H9 (cell line): ENCODE measurements at regions not wholly inside any gene's neighbourhood (a gene's known extent, or its start where the extent isn't known, plus 50 kb on each side); places are given as distances from the start of the nearest gene placed in this dataset.
"Not testable (repeated sequence)": the region's sequence is repeated elsewhere in the genome, so short reads cannot be mapped to it uniquely, and the experiment has no call there.

Experiments used
- DNase-seq: peaks from one replicate; pipeline ENCODE4 v3.0.0-alpha.2; 2017
- H2AFZ ChIP-seq: one replicate; pipeline ENCODE4 v1.6.1; 2013; ENCODE audit warnings: mild to moderate bottlenecking, low read length, control low read depth, moderate library complexity
- H2AK5ac ChIP-seq: 2 replicates; pipeline ENCODE4 v1.6.1; 2013; ENCODE audit warnings: low read length, control low read depth, mixed read lengths; ENCODE audit not compliant: insufficient read length
- H2BK120ac ChIP-seq: one replicate; pipeline ENCODE4 v1.6.1; 2013; ENCODE audit warnings: low read depth, mild to moderate bottlenecking, low read length, control low read depth, inconsistent platforms; ENCODE audit not compliant: poor library complexity, severe bottlenecking
- H2BK12ac ChIP-seq: 2 replicates; pipeline ENCODE4 v1.6.1; 2013; ENCODE audit warnings: low read length, control low read depth, mixed read lengths, low read depth; ENCODE audit not compliant: insufficient read length
- H2BK15ac ChIP-seq: 2 replicates; pipeline ENCODE4 v1.6.1; 2013; ENCODE audit warnings: low read depth, low read length, control low read depth
- H2BK20ac ChIP-seq: one replicate; pipeline ENCODE4 v1.6.1; 2013; ENCODE audit warnings: low read depth, mild to moderate bottlenecking, low read length, control low read depth, inconsistent platforms; ENCODE audit not compliant: poor library complexity, severe bottlenecking
- H2BK5ac ChIP-seq: 2 replicates; pipeline ENCODE4 v1.6.1; 2013; ENCODE audit warnings: low read length, control low read depth, mixed read lengths; ENCODE audit not compliant: insufficient read length
- H3K14ac ChIP-seq: 2 replicates; pipeline ENCODE4 v1.6.1; 2013; ENCODE audit warnings: low read length, control low read depth; ENCODE audit not compliant: insufficient read depth
- H3K18ac ChIP-seq: 2 replicates; pipeline ENCODE4 v1.6.1; 2013; ENCODE audit warnings: low read depth, mild to moderate bottlenecking, mixed read lengths, low read length, control low read depth; ENCODE audit not compliant: insufficient read length
- H3K23ac ChIP-seq: 2 replicates; pipeline ENCODE4 v1.6.1; 2013; ENCODE audit warnings: low read length, control low read depth, mixed read lengths, low read depth; ENCODE audit not compliant: insufficient read length
- H3K23me2 ChIP-seq: 2 replicates; pipeline ENCODE4 v1.6.1; 2013; ENCODE audit warnings: low read depth, mild to moderate bottlenecking, mixed read lengths, low read length, control low read depth; ENCODE audit not compliant: insufficient read length, poor library complexity, severe bottlenecking
- H3K27ac ChIP-seq: 2 replicates; pipeline ENCODE4 v1.5.1; 2013; ENCODE audit warnings: low read length, control low read depth, mixed read lengths, low read depth; ENCODE audit not compliant: insufficient read length
- H3K27me3 ChIP-seq: 2 replicates; pipeline ENCODE4 v1.6.1; 2013; ENCODE audit warnings: low read length, control low read depth, inconsistent platforms; ENCODE audit not compliant: insufficient read depth
- H3K4ac ChIP-seq: 2 replicates; pipeline ENCODE4 v1.6.1; 2013; ENCODE audit warnings: low read depth, mild to moderate bottlenecking, control low read depth, inconsistent platforms, low read length, moderate library complexity
- H3K4me1 ChIP-seq: 2 replicates; pipeline ENCODE4 v1.6.1; 2013; ENCODE audit warnings: low read length, control low read depth, inconsistent platforms; ENCODE audit not compliant: insufficient read depth
- H3K4me2 ChIP-seq: 2 replicates; pipeline ENCODE4 v1.6.1; 2013; ENCODE audit warnings: low read length, control low read depth, mixed read lengths; ENCODE audit not compliant: insufficient read length, insufficient read depth
- H3K56ac ChIP-seq: 2 replicates; pipeline ENCODE4 v1.6.1; 2013; ENCODE audit warnings: low read depth, mild to moderate bottlenecking, mixed read lengths, low read length, control low read depth; ENCODE audit not compliant: insufficient read length
- H3K79me1 ChIP-seq: 2 replicates; pipeline ENCODE4 v1.6.1; 2013; ENCODE audit warnings: low read depth, mild to moderate bottlenecking, moderate library complexity, low read length, control low read depth, inconsistent platforms; ENCODE audit not compliant: insufficient read depth, poor library complexity, severe bottlenecking
- H3K79me2 ChIP-seq: 2 replicates; pipeline ENCODE4 v1.6.1; 2013; ENCODE audit warnings: low read length, control low read depth, inconsistent platforms; ENCODE audit not compliant: insufficient read depth
- H3K9ac ChIP-seq: 2 replicates; pipeline ENCODE4 v1.6.1; 2013; ENCODE audit warnings: low read length, control low read depth, mixed read lengths; ENCODE audit not compliant: insufficient read length; ENCODE audit errors: extremely low read depth
- H3K9me3 ChIP-seq: one replicate; pipeline ENCODE4 v1.6.1; 2013; ENCODE audit warnings: low read depth, low read length, inconsistent platforms; ENCODE audit not compliant: control insufficient read depth
- H3T11ph ChIP-seq: one replicate; pipeline ENCODE4 v1.6.1; 2013; ENCODE audit warnings: mild to moderate bottlenecking, low read length, control low read depth, inconsistent platforms
- H4K20me1 ChIP-seq: one replicate; pipeline ENCODE4 v1.6.1; 2013; ENCODE audit not compliant: control insufficient read depth, insufficient read length, insufficient read depth
- H4K5ac ChIP-seq: 2 replicates; pipeline ENCODE4 v1.6.1; 2013; ENCODE audit warnings: low read depth, mild to moderate bottlenecking, mixed read lengths, low read length, control low read depth; ENCODE audit not compliant: insufficient read length
- H4K8ac ChIP-seq: replicated peaks from 2 replicates; pipeline ENCODE4 v1.6.1; 2013; ENCODE audit warnings: low read length, control low read depth, mixed read lengths, low read depth; ENCODE audit not compliant: insufficient read length
- H4K91ac ChIP-seq: 2 replicates; pipeline ENCODE4 v1.6.1; 2013; ENCODE audit warnings: low read depth, mild to moderate bottlenecking, moderate library complexity, mixed read lengths, low read length, control low read depth; ENCODE audit not compliant: insufficient read length
- H3K27ac Mint-ChIP-seq, 3 experiments: 2 replicates in 2 of 3; 3 replicates in 1 of 3; pipeline ENCODE4 v1.8.0; 2020 to 2021; ENCODE audit warnings: mixed read lengths in 3 of 3, mild to moderate bottlenecking in 1 of 3, moderate library complexity in 1 of 3
- H3K27me3 Mint-ChIP-seq: 2 replicates; pipeline ENCODE4 v1.8.0; 2021; ENCODE audit warnings: low read depth, mild to moderate bottlenecking, moderate library complexity, mixed read lengths
- H3K36me3 Mint-ChIP-seq, 3 experiments: 2 replicates in 2 of 3; 3 replicates in 1 of 3; pipeline ENCODE4 v1.8.0; 2020 to 2021; ENCODE audit warnings: low read depth in 3 of 3, mixed read lengths in 3 of 3; ENCODE audit not compliant: insufficient read depth in 1 of 3
- H3K4me1 Mint-ChIP-seq, 2 experiments: 2 replicates each; pipeline ENCODE4 v1.8.0; 2020; ENCODE audit warnings: mixed read lengths in 2 of 2
- H3K4me3 Mint-ChIP-seq, 2 experiments: 2 replicates in 1 of 2; 3 replicates in 1 of 2; pipeline ENCODE4 v1.8.0; 2020 to 2021; ENCODE audit warnings: mild to moderate bottlenecking in 2 of 2, mixed read lengths in 2 of 2, moderate library complexity in 1 of 2
- H3K9me3 Mint-ChIP-seq, 2 experiments: 2 replicates in 1 of 2; 3 replicates in 1 of 2; pipeline ENCODE4 v1.8.0; 2020; ENCODE audit warnings: mild to moderate bottlenecking in 2 of 2, mixed read lengths in 2 of 2, moderate library complexity in 1 of 2
- WGBS: extraction: QIAGEN DNeasy Blood & Tissue Kit; methylation state at CpG from one replicate; pipeline ENCODE4 v1.1.7; 2013; ENCODE audit warnings: missing lambda C conversion rate, low lambda C conversion rate, mixed read lengths; ENCODE audit not compliant: insufficient read length; ENCODE audit errors: extremely low coverage; 5-methylcytosine and 5-hydroxymethylcytosine counted together

- H3K23me2 ChIP-seq, H2BK5ac ChIP-seq, H3K9ac ChIP-seq, H2BK120ac ChIP-seq, H3K4me1 Mint-ChIP-seq, H3K18ac ChIP-seq, H3K9me3 ChIP-seq, H3T11ph ChIP-seq, H3K27me3 Mint-ChIP-seq, H2AK5ac ChIP-seq, H3K23ac ChIP-seq, H3K4me2 ChIP-seq, H3K27ac Mint-ChIP-seq, H3K56ac ChIP-seq, H2BK12ac ChIP-seq, H4K5ac ChIP-seq, H4K91ac ChIP-seq, H4K20me1 ChIP-seq, H4K8ac ChIP-seq, H2BK20ac ChIP-seq, H3K27me3 ChIP-seq, H3K14ac ChIP-seq, H3K79me1 ChIP-seq, H3K4me1 ChIP-seq, H2AFZ ChIP-seq, H3K4ac ChIP-seq, DNase-seq, H3K27ac ChIP-seq, H3K4me3 Mint-ChIP-seq, H2BK15ac ChIP-seq, H3K79me2 ChIP-seq: not testable (repeated sequence)
- peaks cover 4 to 10% of the 10 kb centered on the region in 2 experiments for H3K9me3 Mint-ChIP-seq
- H3K36me3 Mint-ChIP-seq: peaks cover 3 to 11% (median 5%) of the 10 kb centered on the region in 3 experiments; a peak in 5 of 7 replicates
- WGBS: no CpG with 5 or more reads among the region's 4 CpGs
Measured at GRCh38 chr18:10609046-10609445, 83.2 kb downstream of the NAPG start.

DNA sequence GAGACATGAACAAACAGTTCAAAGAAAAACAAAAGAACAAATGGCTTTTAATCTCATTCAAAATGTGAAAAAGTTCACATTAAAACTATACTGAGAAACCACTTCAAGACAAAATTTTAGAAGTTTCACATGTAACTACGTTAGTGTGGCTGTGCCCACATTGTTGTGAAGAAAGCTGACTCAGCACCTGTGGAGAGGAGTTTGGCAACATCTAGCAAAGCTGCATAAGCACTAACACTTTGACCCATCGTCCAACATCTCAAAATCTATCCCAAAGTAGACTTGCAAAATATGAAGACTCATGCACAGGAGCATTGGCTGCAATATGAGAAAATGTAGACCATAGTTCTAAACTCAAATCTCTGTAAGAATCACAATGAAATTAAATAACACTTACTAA is 87.4 kb downstream of the NAPG start:
- H3K23me2 ChIP-seq, H3K27me3 Mint-ChIP-seq, H3K79me2 ChIP-seq, H2BK15ac ChIP-seq, H3K4me1 ChIP-seq, H3K27ac Mint-ChIP-seq, DNase-seq, H3K79me1 ChIP-seq, H4K5ac ChIP-seq, H3K4ac ChIP-seq, H3K27ac ChIP-seq, H3T11ph ChIP-seq, H3K4me1 Mint-ChIP-seq, H4K20me1 ChIP-seq, H3K9ac ChIP-seq, H3K9me3 Mint-ChIP-seq, H3K56ac ChIP-seq, H3K36me3 Mint-ChIP-seq, H3K27me3 ChIP-seq, H2BK20ac ChIP-seq, H3K14ac ChIP-seq, H3K4me2 ChIP-seq, H2BK12ac ChIP-seq, H3K9me3 ChIP-seq, H4K91ac ChIP-seq, H2BK5ac ChIP-seq, H4K8ac ChIP-seq, H3K18ac ChIP-seq, H3K4me3 Mint-ChIP-seq, H3K23ac ChIP-seq, H2BK120ac ChIP-seq, H2AK5ac ChIP-seq, H2AFZ ChIP-seq: not testable (repeated sequence)
- WGBS: no CpG with 5 or more reads among the region's 2 CpGs
